HG03064 (cell line): ENCODE measurements at regions not wholly inside any gene's neighbourhood (a gene's known extent, or its start where the extent isn't known, plus 50 kb on each side); places are given as distances from the start of the nearest gene placed in this dataset.

Experiments used
- ATAC-seq: cut with Tn5 transposase; IDR thresholded peaks from one replicate; pipeline ENCODE4 v1.9.1; 2021; ENCODE audit warnings: low read depth; ENCODE audit not compliant: unreplicated experiment

GRCh38 chr13:21757763-21758162 lies 86.9 kb downstream of the FGF9 start:
- ATAC-seq, result no peak

- no peak for ATAC-seq
These were observed 87.6 kb downstream of the FGF9 start for GRCh38 chr13:21758441-21758840.

GRCh38 chr13:21759463-21759862 lies 88.6 kb downstream of the FGF9 start:
- ATAC-seq, result no peak

- no peak for ATAC-seq
These were observed 89.0 kb downstream of the FGF9 start for GRCh38 chr13:21759911-21760310.

- ATAC-seq, result no peak
These were observed 90.9 kb downstream of the FGF9 start for GRCh38 chr13:21761770-21762169.

- no peak for ATAC-seq
These were observed 91.6 kb downstream of the FGF9 start for GRCh38 chr13:21762512-21762911.

GRCh38 chr13:21767032-21767431 lies 96.2 kb downstream of the FGF9 start:
- no peak for ATAC-seq

GRCh38 chr13:21771075-21771474 lies 100.2 kb downstream of the FGF9 start:
- no peak for ATAC-seq

GRCh38 chr13:21777166-21777565 lies 106.3 kb downstream of the FGF9 start:
- no peak for ATAC-seq

GRCh38 chr13:21777813-21778212 lies 106.9 kb downstream of the FGF9 start:
- ATAC-seq, result no peak

GRCh38 chr13:21782736-21783135 lies 111.9 kb downstream of the FGF9 start:
- ATAC-seq, result no peak

GRCh38 chr13:21785990-21786389 lies 115.1 kb downstream of the FGF9 start:
- ATAC-seq, result no peak

- ATAC-seq, result no peak
These were observed 125.2 kb downstream of the FGF9 start for GRCh38 chr13:21796066-21796465.

- no peak for ATAC-seq
These were observed 126.1 kb downstream of the FGF9 start for GRCh38 chr13:21796775-21797514.

GRCh38 chr13:21797736-21798135 lies 126.9 kb downstream of the FGF9 start:
- no peak for ATAC-seq

- ATAC-seq, result no peak
These were observed 127.3 kb downstream of the FGF9 start for GRCh38 chr13:21798181-21798580.

GRCh38 chr13:21799671-21800070 lies 128.8 kb downstream of the FGF9 start:
- no peak for ATAC-seq

- no peak for ATAC-seq
These were observed 130.2 kb downstream of the FGF9 start for GRCh38 chr13:21800837-21801616.

- ATAC-seq, result no peak
These were observed 134.9 kb downstream of the FGF9 start for GRCh38 chr13:21805733-21806132.

GRCh38 chr13:21812192-21812626 lies 141.3 kb downstream of the FGF9 start:
- no peak for ATAC-seq

GRCh38 chr13:21813110-21813509 lies 142.2 kb downstream of the FGF9 start:
- ATAC-seq, result no peak

- no peak for ATAC-seq
These were observed 143.0 kb downstream of the FGF9 start for GRCh38 chr13:21813844-21814243.
